HEK293 (cell line): ENCODE measurements at regions not wholly inside any gene's neighbourhood (a gene's known extent, or its start where the extent isn't known, plus 50 kb on each side); places are given as distances from the start of the nearest gene placed in this dataset.

Source experiments
- CTCF ChIA-PET: fragments of 350-600 bp; formaldehyde crosslinking; extraction: SDS; loops from one replicate; lab custom pipeline; 2021; ENCODE audit warnings: antibody characterized with exemption; lab: Yijun Ruan, JAX
- POLR2A ChIA-PET: fragments of 300-600 bp; formaldehyde crosslinking; extraction: SDS; loops from one replicate; lab custom pipeline; 2020; ENCODE audit warnings: antibody characterized with exemption, inconsistent platforms; lab: Yijun Ruan, JAX
- H3K27ac ChIP-seq: fragments of 200-500 bp; sonication (Bioruptor generic); 2 replicates; pipeline ENCODE4 v1.5.1; 2014; ENCODE audit warnings: low read depth, low read length, control low read depth, inconsistent platforms; ENCODE audit errors: extremely low read depth
- H3K36me3 ChIP-seq, 2 experiments: fragments of 200-500 bp in 1 of 2; sonication (Bioruptor generic) in 1 of 2; 1 replicate in 1 of 2; 2 replicates in 1 of 2; pipeline ENCODE4 v1.5.1; 2014 to 2017; ENCODE audit warnings: inconsistent platforms in 2 of 2, low read length in 2 of 2; ENCODE audit not compliant: control insufficient read depth in 2 of 2, insufficient read depth in 1 of 2
- H3K4me1 ChIP-seq: fragments of 200-500 bp; sonication (Bioruptor generic); 2 replicates; pipeline ENCODE4 v1.5.1; 2014; ENCODE audit warnings: mild to moderate bottlenecking, low read length, inconsistent platforms; ENCODE audit not compliant: control insufficient read depth, insufficient read depth
- H3K4me3 ChIP-seq: 2 replicates; pipeline ENCODE4 v1.5.1; 2011; ENCODE audit warnings: low read depth, mild to moderate bottlenecking, control low read depth, low read length, moderate library complexity
- H3K9me3 ChIP-seq: fragments of 200-500 bp; sonication (Bioruptor generic); 2 replicates; pipeline ENCODE4 v1.5.1; 2014; ENCODE audit warnings: low read depth, low read length, inconsistent platforms; ENCODE audit not compliant: control insufficient read depth, insufficient read depth
- GLI4 ChIP-seq: fragments of 450-650 bp; formaldehyde crosslinking; IDR thresholded peaks from 2 replicates; pipeline ENCODE4 v1.5.1; 2016; ENCODE audit warnings: missing biosample characterization, missing genetic modification characterization
- HOXA7 ChIP-seq: sonication (generic); formaldehyde crosslinking; IDR thresholded peaks from 2 replicates; pipeline ENCODE4 v1.8.1; 2022; ENCODE audit warnings: missing genetic modification reagents, borderline replicate concordance
- KLF7 ChIP-seq: fragments of 450-650 bp; formaldehyde crosslinking; IDR thresholded peaks from 2 replicates; pipeline ENCODE4 v1.5.1; 2016; ENCODE audit warnings: missing biosample characterization, missing genetic modification characterization, borderline replicate concordance
- KLF9 ChIP-seq: fragments of 450-650 bp; formaldehyde crosslinking; IDR thresholded peaks from 2 replicates; pipeline ENCODE4 v1.5.1; 2016; ENCODE audit warnings: missing biosample characterization, missing genetic modification characterization, low read depth
- SCRT2 ChIP-seq: fragments of 450-650 bp; formaldehyde crosslinking; IDR thresholded peaks from 2 replicates; pipeline ENCODE4 v1.5.1; 2016; ENCODE audit warnings: missing biosample characterization, missing genetic modification characterization
- TRIM28 ChIP-seq: IDR thresholded peaks from 2 replicates; pipeline ENCODE4 v1.6.1; 2011; ENCODE audit warnings: low read length, control low read depth, borderline replicate concordance
- ZNF366 ChIP-seq: fragments of 450-650 bp; formaldehyde crosslinking; conservative IDR thresholded peaks from 2 replicates; pipeline ENCODE4 v1.5.1; 2016; ENCODE audit warnings: missing biosample characterization, missing genetic modification characterization
- ZNF391 ChIP-seq: fragments of 450-650 bp; formaldehyde crosslinking; IDR thresholded peaks from 2 replicates; pipeline ENCODE4 v1.5.1; 2016; ENCODE audit warnings: low read depth, missing biosample characterization, missing genetic modification characterization, borderline replicate concordance
- ZNF624 ChIP-seq: fragments of 450-650 bp; formaldehyde crosslinking; IDR thresholded peaks from 2 replicates; pipeline ENCODE4 v1.5.1; 2017; ENCODE audit warnings: missing biosample characterization, missing genetic modification characterization
- ZNF768 ChIP-seq: fragments of 450-650 bp; formaldehyde crosslinking; IDR thresholded peaks from 2 replicates; pipeline ENCODE4 v1.5.1; 2018; ENCODE audit warnings: missing biosample characterization, mild to moderate bottlenecking, missing genetic modification characterization
- ZNF837 ChIP-seq: fragments of 450-650 bp; formaldehyde crosslinking; IDR thresholded peaks from 2 replicates; pipeline ENCODE4 v1.5.1; 2016; ENCODE audit warnings: missing biosample characterization, missing genetic modification characterization
- TF ChIP-seq, protein P1 (sequence below): fragments of 450-650 bp; formaldehyde crosslinking; IDR thresholded peaks from 2 replicates; pipeline ENCODE4 v1.5.1; 2016; ENCODE audit warnings: missing biosample characterization, missing genetic modification characterization
- TF ChIP-seq, protein P2 (sequence below): fragments of 450-650 bp; formaldehyde crosslinking; IDR thresholded peaks from 2 replicates; pipeline ENCODE4 v1.5.1; 2016; ENCODE audit warnings: missing biosample characterization, missing genetic modification characterization
- TF ChIP-seq, protein P3 (sequence below): fragments of 450-650 bp; formaldehyde crosslinking; IDR thresholded peaks from 2 replicates; pipeline ENCODE4 v1.5.1; 2016; ENCODE audit warnings: missing biosample characterization, missing genetic modification characterization
- TF ChIP-seq, protein P4 (sequence below): fragments of 450-650 bp; formaldehyde crosslinking; IDR thresholded peaks from 2 replicates; pipeline ENCODE4 v1.5.1; 2016; ENCODE audit warnings: missing biosample characterization, missing genetic modification characterization

DNA sequence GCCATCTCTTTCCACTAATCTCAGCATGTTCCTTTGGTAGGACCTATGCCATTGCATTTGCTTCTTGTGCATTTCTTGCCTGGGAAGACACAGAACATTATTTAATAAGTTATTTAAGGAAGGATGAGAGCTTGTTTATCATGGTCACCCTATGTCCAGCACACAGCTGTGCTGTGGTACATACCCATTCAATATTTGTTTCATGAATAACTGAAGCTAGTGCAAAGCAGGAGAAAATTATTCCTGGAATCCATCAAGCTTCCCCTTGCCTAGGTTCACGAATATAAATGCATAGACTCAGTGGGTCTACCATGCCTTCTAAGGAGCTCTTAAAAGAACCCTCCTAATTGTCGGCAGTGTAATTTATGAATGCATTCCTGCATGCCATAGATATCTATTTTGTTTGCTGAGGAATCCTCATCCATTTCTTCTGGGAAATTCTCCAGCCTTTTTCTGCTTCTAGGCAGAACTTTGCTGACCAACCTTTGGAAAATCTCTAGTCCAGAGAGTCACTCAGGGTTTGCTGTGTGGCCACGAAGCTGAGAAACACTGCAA lies 599.8 kb upstream of the TMEM132C start:
- CTCF ChIA-PET: interaction anchor here (0.6 to 1.6 kb wide), 2 partner anchors 10 to 1488 kb away, joined by 3 to 10 read pairs; no protein-coding TSS in a partner anchor
- POLR2A ChIA-PET: no interaction called here
- no peak overlapping the region for H3K27ac ChIP-seq
- TF ChIP-seq KLF9 (tag by site-specific recombination) (no peak), ZNF837 (tag by site-specific recombination) (no peak)
- TF ChIP-seq, protein P1, sequence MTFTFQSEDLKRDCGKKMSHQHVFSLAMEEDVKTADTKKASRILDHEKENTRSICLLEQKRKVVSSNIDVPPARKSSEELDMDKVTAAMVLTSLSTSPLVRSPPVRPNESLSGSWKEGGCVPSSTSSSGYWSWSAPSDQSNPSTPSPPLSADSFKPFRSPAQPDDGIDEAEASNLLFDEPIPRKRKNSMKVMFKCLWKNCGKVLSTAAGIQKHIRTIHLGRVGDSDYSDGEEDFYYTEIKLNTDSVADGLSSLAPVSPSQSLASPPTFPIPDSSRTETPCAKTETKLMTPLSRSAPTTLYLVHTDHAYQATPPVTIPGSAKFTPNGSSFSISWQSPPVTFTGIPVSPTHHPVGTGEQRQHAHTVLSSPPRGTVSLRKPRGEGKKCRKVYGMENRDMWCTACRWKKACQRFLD (tag by site-specific recombination): no peak
- TF ChIP-seq, protein P2, sequence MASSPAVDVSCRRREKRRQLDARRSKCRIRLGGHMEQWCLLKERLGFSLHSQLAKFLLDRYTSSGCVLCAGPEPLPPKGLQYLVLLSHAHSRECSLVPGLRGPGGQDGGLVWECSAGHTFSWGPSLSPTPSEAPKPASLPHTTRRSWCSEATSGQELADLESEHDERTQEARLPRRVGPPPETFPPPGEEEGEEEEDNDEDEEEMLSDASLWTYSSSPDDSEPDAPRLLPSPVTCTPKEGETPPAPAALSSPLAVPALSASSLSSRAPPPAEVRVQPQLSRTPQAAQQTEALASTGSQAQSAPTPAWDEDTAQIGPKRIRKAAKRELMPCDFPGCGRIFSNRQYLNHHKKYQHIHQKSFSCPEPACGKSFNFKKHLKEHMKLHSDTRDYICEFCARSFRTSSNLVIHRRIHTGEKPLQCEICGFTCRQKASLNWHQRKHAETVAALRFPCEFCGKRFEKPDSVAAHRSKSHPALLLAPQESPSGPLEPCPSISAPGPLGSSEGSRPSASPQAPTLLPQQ (tag by site-specific recombination): no peak
- TF ChIP-seq, all 188 proteins: peak for 0
- Histone ChIP-seq H3K4me1 (no peaks in the 10 kb centered on the region), H3K9me3 (no peaks in the 10 kb centered on the region), H3K36me3 (no peaks in the 10 kb centered on the region), H3K4me3 (no peak overlapping the region)

DNA sequence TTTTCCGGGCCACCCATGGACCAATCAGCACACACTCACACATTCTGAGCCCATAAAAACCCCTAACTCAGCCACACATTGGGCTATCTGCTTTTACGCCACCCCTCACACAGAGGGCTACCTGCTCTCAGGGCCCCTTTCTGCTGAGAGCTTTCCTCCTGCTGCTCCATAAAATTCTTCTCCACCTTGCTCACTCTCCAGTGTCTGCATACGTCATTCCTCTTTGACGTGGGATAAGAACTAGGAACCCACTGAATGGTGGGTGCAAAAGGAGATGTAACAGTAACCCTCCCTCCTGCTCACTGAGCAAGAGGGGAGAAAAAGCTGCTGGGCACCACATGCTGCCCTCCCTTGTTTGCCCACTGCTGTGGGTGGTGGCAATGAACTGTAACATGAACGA lies 596.7 kb upstream of the TMEM132C start:
- H3K9me3 ChIP-seq: no peaks in the 10 kb centered on the region
- H3K4me1 ChIP-seq: no peaks in the 10 kb centered on the region
- H3K36me3 ChIP-seq: no peaks in the 10 kb centered on the region
- no peak for TF ChIP-seq ZNF366 (tag by site-specific recombination)
- TF ChIP-seq, protein P3, sequence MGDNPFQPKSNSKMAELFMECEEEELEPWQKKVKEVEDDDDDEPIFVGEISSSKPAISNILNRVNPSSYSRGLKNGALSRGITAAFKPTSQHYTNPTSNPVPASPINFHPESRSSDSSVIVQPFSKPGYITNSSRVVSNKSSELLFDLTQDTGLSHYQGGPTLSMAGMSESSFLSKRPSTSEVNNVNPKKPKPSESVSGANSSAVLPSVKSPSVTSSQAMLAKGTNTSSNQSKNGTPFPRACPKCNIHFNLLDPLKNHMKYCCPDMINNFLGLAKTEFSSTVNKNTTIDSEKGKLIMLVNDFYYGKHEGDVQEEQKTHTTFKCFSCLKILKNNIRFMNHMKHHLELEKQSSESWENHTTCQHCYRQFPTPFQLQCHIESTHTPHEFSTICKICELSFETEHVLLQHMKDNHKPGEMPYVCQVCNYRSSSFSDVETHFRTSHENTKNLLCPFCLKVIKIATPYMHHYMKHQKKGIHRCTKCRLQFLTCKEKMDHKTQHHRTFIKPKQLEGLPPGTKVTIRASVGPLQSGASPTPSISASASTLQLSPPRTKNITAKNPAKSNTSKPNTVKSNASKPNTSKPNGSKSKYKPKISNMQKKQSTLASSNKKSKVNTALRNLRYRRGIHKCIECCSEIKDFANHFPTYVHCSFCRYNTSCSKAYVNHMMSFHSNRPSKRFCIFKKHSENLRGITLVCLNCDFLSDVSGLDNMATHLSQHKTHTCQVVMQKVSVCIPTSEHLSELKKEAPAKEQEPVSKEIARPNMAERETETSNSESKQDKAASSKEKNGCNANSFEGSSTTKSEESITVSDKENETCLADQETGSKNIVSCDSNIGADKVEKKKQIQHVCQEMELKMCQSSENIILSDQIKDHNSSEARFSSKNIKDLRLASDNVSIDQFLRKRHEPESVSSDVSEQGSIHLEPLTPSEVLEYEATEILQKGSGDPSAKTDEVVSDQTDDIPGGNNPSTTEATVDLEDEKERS (tag by site-specific recombination): no peak
- no peak for TF ChIP-seq ZNF768
- no peak for TF ChIP-seq ZNF391 (tag by site-specific recombination)
- no peak for TF ChIP-seq SCRT2 (tag by site-specific recombination)
- no peak for TF ChIP-seq ZNF624
- TF ChIP-seq HOXA7: no peak
- TF ChIP-seq GLI4 (tag by site-specific recombination): no peak
- TF ChIP-seq ZNF837 (tag by site-specific recombination): no peak
- TF ChIP-seq KLF7 (tag by site-specific recombination): no peak
- TF ChIP-seq, protein P4, sequence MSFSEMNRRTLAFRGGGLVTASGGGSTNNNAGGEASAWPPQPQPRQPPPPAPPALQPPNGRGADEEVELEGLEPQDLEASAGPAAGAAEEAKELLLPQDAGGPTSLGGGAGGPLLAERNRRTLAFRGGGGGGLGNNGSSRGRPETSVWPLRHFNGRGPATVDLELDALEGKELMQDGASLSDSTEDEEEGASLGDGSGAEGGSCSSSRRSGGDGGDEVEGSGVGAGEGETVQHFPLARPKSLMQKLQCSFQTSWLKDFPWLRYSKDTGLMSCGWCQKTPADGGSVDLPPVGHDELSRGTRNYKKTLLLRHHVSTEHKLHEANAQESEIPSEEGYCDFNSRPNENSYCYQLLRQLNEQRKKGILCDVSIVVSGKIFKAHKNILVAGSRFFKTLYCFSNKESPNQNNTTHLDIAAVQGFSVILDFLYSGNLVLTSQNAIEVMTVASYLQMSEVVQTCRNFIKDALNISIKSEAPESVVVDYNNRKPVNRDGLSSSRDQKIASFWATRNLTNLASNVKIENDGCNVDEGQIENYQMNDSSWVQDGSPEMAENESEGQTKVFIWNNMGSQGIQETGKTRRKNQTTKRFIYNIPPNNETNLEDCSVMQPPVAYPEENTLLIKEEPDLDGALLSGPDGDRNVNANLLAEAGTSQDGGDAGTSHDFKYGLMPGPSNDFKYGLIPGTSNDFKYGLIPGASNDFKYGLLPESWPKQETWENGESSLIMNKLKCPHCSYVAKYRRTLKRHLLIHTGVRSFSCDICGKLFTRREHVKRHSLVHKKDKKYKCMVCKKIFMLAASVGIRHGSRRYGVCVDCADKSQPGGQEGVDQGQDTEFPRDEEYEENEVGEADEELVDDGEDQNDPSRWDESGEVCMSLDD (tag by site-specific recombination): no peak
- TF ChIP-seq TRIM28: no peak
- ChIA-PET POLR2A (no interaction called here), CTCF (no interaction called here)
- no peak overlapping the region for H3K4me3 ChIP-seq
- H3K27ac ChIP-seq: no peak overlapping the region
